Upper lobe of left lung (tissue), 6 donors: ENCODE measurements at regions not wholly inside any gene's neighbourhood (a gene's known extent, or its start where the extent isn't known, plus 50 kb on each side); places are given as distances from the start of the nearest gene placed in this dataset.
A peak's percentile ranks its signal among the peaks of the same experiment; 100 is the strongest.

ENCODE experiments used
- ATAC-seq, 2 donors: fragments of 200-7000 bp; cut with Tn5 transposase; one replicate each; pipeline ENCODE4 v1.9.1; 2022; ENCODE audit warnings: mild to moderate bottlenecking in 2 of 2, moderate library complexity in 2 of 2; ENCODE audit not compliant: low FRiP score in 2 of 2
- DNase-seq, 2 donors: peaks; one replicate each; pipeline ENCODE4 v3.0.0-alpha.2; 2019 to 2020
- H3K27ac ChIP-seq, 4 donors: fragments of 200-600 bp; sonication (generic); one replicate each; pipeline ENCODE4 v1.5.1; 2016 to 2019
- H3K27me3 ChIP-seq, 4 donors: fragments of 200-600 bp; sonication (generic); one replicate each; pipeline ENCODE4 v1.5.1; 2017 to 2019
- H3K36me3 ChIP-seq, 4 donors: fragments of 200-600 bp; sonication (generic); one replicate each; pipeline ENCODE4 v1.5.1; 2016 to 2019
- H3K4me1 ChIP-seq, 4 donors: fragments of 200-600 bp; sonication (generic); one replicate each; pipeline ENCODE4 v1.5.1; 2018 to 2019
- H3K4me3 ChIP-seq, 4 donors: fragments of 200-600 bp; sonication (generic); one replicate each; pipeline ENCODE4 v1.5.1; 2017 to 2019; ENCODE audit warnings: mild to moderate bottlenecking in 2 of 4, moderate library complexity in 1 of 4
- H3K9me3 ChIP-seq, 4 donors: fragments of 200-600 bp; sonication (generic); one replicate each; pipeline ENCODE4 v1.5.1; 2018 to 2019
- EP300 ChIP-seq, 4 donors: sonication (generic); formaldehyde crosslinking; IDR thresholded peaks; one replicate each; pipeline ENCODE4 v1.5.1; 2017; ENCODE audit warnings: antibody characterized with exemption in 4 of 4, control low read depth in 2 of 4
- POLR2A ChIP-seq, 4 donors: fragments of 450-650 bp; IDR thresholded peaks; one replicate each; pipeline ENCODE4 v1.5.1; 2016 to 2017; ENCODE audit warnings: antibody characterized with exemption in 4 of 4, mild to moderate bottlenecking in 2 of 4
- POLR2AphosphoS5 ChIP-seq, 2 donors: sonication (generic); formaldehyde crosslinking; IDR thresholded peaks; one replicate each; pipeline ENCODE4 v1.5.1; 2017; ENCODE audit warnings: antibody characterized with exemption in 2 of 2
- WGBS, 2 donors: methylation state at CpG; one replicate each; pipeline ENCODE4 v1.1.5; 2017 to 2018; 5-methylcytosine and 5-hydroxymethylcytosine counted together
- TF ChIP-seq, protein P1 (sequence below), 6 experiments: fragments of 450-650 bp in 4 of 6; fragments of 200-600 bp in 2 of 6; sonication (generic) in 2 of 6; IDR thresholded peaks; one replicate each; pipeline ENCODE4 v1.5.1; 2016 to 2019; ENCODE audit warnings: antibody characterized with exemption in 6 of 6
- donor health status: DM: no; HTN: no; CAD: no; lungs with moderate emphysema.
- donor health status: DM: no; HTN: yes; CAD: no; lungs with severe emphysema.

DNA sequence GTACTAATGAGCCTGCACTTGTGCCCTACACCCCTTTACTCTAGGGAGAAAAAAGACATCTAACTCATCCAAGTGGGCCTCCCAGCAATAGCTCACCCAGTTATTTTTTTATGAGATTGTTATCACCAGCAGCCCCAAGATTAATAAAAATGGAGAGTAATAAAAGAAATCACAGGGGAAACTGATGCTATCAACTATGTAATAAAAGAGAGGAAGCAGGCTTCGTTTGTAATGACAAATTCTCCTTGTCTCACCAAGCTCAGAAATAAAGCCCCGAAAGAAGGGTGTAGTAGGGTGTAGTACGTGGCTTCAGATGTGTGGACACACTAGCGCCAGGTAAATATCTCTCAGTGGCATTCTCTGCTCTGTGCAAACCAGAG, 204.9 kb downstream of the USP12 start:
- H3K36me3 ChIP-seq = no peaks in the 10 kb centered on the region
- no peak overlapping the region for H3K27ac ChIP-seq
- TF ChIP-seq POLR2AphosphoS5 (IDR thresholded peaks at IDR 0.05) (no peak), EP300 (IDR thresholded peaks at IDR 0.05) (no peak), POLR2A (IDR thresholded peaks at IDR 0.05) (no peak)
- TF ChIP-seq, protein P1, sequence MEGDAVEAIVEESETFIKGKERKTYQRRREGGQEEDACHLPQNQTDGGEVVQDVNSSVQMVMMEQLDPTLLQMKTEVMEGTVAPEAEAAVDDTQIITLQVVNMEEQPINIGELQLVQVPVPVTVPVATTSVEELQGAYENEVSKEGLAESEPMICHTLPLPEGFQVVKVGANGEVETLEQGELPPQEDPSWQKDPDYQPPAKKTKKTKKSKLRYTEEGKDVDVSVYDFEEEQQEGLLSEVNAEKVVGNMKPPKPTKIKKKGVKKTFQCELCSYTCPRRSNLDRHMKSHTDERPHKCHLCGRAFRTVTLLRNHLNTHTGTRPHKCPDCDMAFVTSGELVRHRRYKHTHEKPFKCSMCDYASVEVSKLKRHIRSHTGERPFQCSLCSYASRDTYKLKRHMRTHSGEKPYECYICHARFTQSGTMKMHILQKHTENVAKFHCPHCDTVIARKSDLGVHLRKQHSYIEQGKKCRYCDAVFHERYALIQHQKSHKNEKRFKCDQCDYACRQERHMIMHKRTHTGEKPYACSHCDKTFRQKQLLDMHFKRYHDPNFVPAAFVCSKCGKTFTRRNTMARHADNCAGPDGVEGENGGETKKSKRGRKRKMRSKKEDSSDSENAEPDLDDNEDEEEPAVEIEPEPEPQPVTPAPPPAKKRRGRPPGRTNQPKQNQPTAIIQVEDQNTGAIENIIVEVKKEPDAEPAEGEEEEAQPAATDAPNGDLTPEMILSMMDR (IDR thresholded peaks at IDR 0.05) = no peak
- no peak for DNase-seq
- no peak overlapping the region for H3K4me3 ChIP-seq
- H3K9me3 ChIP-seq = no peaks in the 10 kb centered on the region
- H3K27me3 ChIP-seq = no peaks in the 10 kb centered on the region
- WGBS, 2 donors = 78 to 82% methylated on average over 4 of the region's 4 CpGs
- H3K4me1 ChIP-seq = peaks cover 0 to 53% (median 17%) of the 10 kb centered on the region in 4 donors
- ATAC-seq = no peak

GRCh38 chr13:26965952-26966700, 205.5 kb downstream of the USP12 start:
- TF ChIP-seq POLR2AphosphoS5 (IDR thresholded peaks at IDR 0.05) (no peak), EP300 (IDR thresholded peaks at IDR 0.05) (no peak), POLR2A (IDR thresholded peaks at IDR 0.05) (no peak)
- TF ChIP-seq, protein P1 (IDR thresholded peaks at IDR 0.05) = no peak
- no peak for DNase-seq
- ATAC-seq = no peak
- Histone ChIP-seq H3K27me3 (no peaks in the 10 kb centered on the region), H3K27ac (no peak overlapping the region), H3K4me3 (no peak overlapping the region), H3K4me1 (peaks cover 0 to 56% (median 20%) of the 10 kb centered on the region in 4 donors), H3K9me3 (no peaks in the 10 kb centered on the region), H3K36me3 (no peaks in the 10 kb centered on the region)
- WGBS, 2 donors = 58 to 87% methylated on average over 22 of the region's 22 CpGs

GRCh38 chr13:26964278-26965250, 204.0 kb upstream of the GPR12 start:
- no peaks in the 10 kb centered on the region for H3K36me3 ChIP-seq
- peak overlapping the region in 1 of 4 donors; percentile 86 for H3K27ac ChIP-seq
- no peaks in the 10 kb centered on the region for H3K27me3 ChIP-seq
- 67 to 68% methylated on average over 13 to 16 of the region's 16 CpGs for WGBS, 2 donors
- DNase-seq (peak in 1 of 2 donors; percentile 81), ATAC-seq (peak in 1 of 2 donors; percentile 62)
- H3K4me3 ChIP-seq = no peak overlapping the region
- H3K9me3 ChIP-seq = no peaks in the 10 kb centered on the region
- TF ChIP-seq EP300 (IDR thresholded peaks at IDR 0.05) = peak in 1 of 4 donors; percentile 12
- no peak for TF ChIP-seq POLR2A (IDR thresholded peaks at IDR 0.05)
- H3K4me1 ChIP-seq = peaks cover 0 to 56% (median 20%) of the 10 kb centered on the region in 4 donors

DNA sequence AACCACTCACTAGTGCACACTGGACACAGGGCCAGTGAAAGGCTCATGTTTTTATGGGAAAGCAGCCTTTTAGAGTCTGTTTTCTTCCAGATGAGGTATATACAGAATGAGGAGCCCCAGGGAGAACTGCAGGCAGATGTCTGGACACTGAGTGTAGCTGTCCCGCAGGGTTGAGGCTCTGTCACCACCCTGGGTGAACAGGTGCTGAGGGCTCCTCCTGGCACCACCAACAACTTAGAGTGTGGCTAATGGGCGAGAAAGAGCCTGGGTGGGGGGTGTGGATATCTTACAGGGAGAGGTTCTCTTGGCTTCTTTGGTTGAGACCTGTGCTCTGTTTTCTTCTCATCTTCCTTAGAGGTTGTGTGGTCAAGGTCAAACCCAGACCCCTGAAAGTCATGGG, 202.1 kb upstream of the GPR12 start:
- ATAC-seq = no peak
- H3K27me3 ChIP-seq = no peaks in the 10 kb centered on the region
- H3K27ac ChIP-seq = peak overlapping the region; percentile 60 to 86 (median 67)
- no peak overlapping the region for H3K4me3 ChIP-seq
- 80 to 81% methylated on average over 2 of the region's 2 CpGs for WGBS, 2 donors
- H3K36me3 ChIP-seq = no peaks in the 10 kb centered on the region
- no peaks in the 10 kb centered on the region for H3K9me3 ChIP-seq
- TF ChIP-seq POLR2A (IDR thresholded peaks at IDR 0.05) (no peak), EP300 (IDR thresholded peaks at IDR 0.05) (no peak), POLR2AphosphoS5 (IDR thresholded peaks at IDR 0.05) (no peak)
- TF ChIP-seq, protein P1 (IDR thresholded peaks at IDR 0.05) = no peak
- no peak for DNase-seq
- peaks cover 0 to 44% (median 16%) of the 10 kb centered on the region in 4 donors for H3K4me1 ChIP-seq
